Esophagus squamous epithelium (tissue), 5 donors: ENCODE measurements at regions not wholly inside any gene's neighbourhood (a gene's known extent, or its start where the extent isn't known, plus 50 kb on each side); places are given as distances from the start of the nearest gene placed in this dataset.

Source experiments
- DNase-seq: peaks from one replicate; lab custom pipeline; 2025; lab: John Stamatoyannopoulos, UW
- H3K27ac ChIP-seq, 4 donors: fragments of 200-600 bp; sonication (generic); one replicate each; pipeline ENCODE4 v1.5.1; 2016 to 2019; ENCODE audit warnings: mild to moderate bottlenecking in 1 of 4
- H3K27me3 ChIP-seq, 4 donors: fragments of 200-600 bp; sonication (generic); 1 replicate in 3 of 4; 2 replicates in 1 of 4; pipeline versions ENCODE4 v1.5.1 to v1.6.0; 2017 to 2021; ENCODE audit warnings: antibody characterized with exemption in 1 of 4
- H3K36me3 ChIP-seq, 3 donors: fragments of 200-600 bp; sonication (generic); one replicate each; pipeline ENCODE4 v1.5.1; 2016 to 2019
- H3K4me1 ChIP-seq, 3 donors: fragments of 200-600 bp; sonication (generic); one replicate each; pipeline ENCODE4 v1.5.1; 2017 to 2019
- H3K4me3 ChIP-seq, 4 donors: fragments of 200-600 bp; sonication (generic); 1 replicate in 3 of 4; 2 replicates in 1 of 4; pipeline ENCODE4 v1.5.1; 2016 to 2019; ENCODE audit warnings: mild to moderate bottlenecking in 2 of 4, moderate library complexity in 1 of 4
- H3K9me3 ChIP-seq, 3 donors: fragments of 200-600 bp; sonication (generic); one replicate each; pipeline ENCODE4 v1.5.1; 2016 to 2019
- POLR2A ChIP-seq, 4 donors: fragments of 450-650 bp; IDR thresholded peaks; one replicate each; pipeline ENCODE4 v1.6.1; 2017; ENCODE audit warnings: antibody characterized with exemption in 4 of 4, mild to moderate bottlenecking in 4 of 4, moderate library complexity in 3 of 4
- WGBS, 2 donors: methylation state at CpG; one replicate each; pipeline ENCODE4 v1.1.5; 2018; 5-methylcytosine and 5-hydroxymethylcytosine counted together
- intact Hi-C: fragments of 100-400 bp; cut with DNase I; formaldehyde crosslinking; loops from one replicate; pipeline ENCODE4 v1.15.0; 2022
- TF ChIP-seq, protein P1 (sequence below), 6 experiments: fragments of 450-650 bp in 4 of 6; fragments of 200-600 bp in 2 of 6; sonication (generic) in 2 of 6; IDR thresholded peaks; one replicate each; pipeline ENCODE4 v1.5.1; 2016 to 2019; ENCODE audit warnings: antibody characterized with exemption in 6 of 6, mild to moderate bottlenecking in 4 of 6, moderate library complexity in 4 of 6
- donor health status: DM: yes; HTN: yes; CAD: no.

DNA sequence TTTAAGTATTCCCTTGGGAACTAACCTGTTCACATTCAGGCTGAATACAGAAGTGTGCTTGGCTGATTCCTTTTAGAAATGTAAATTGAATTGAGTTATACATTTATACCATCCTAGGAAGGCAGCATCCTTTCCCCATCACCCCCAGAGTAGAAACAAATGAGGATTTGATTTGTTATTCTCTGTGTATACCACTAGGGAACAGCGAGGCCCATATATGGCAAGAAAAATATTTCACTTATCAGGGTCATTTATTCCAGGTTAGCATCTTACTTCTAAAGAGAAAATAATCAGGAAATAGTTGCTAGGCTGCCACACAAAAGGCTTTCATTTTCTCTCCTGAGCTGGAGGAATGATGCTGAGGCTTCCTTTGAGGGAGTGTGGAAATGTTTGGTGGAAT, 516.9 kb downstream of the PIK3C3 start:
- H3K4me3 ChIP-seq = no peak overlapping the region
- no peak for DNase-seq
- intact Hi-C loops = no loop called here
- no peaks in the 10 kb centered on the region for H3K36me3 ChIP-seq
- no peaks in the 10 kb centered on the region for H3K27me3 ChIP-seq
- TF ChIP-seq POLR2A (IDR thresholded peaks at IDR 0.05) = no peak
- TF ChIP-seq, protein P1, sequence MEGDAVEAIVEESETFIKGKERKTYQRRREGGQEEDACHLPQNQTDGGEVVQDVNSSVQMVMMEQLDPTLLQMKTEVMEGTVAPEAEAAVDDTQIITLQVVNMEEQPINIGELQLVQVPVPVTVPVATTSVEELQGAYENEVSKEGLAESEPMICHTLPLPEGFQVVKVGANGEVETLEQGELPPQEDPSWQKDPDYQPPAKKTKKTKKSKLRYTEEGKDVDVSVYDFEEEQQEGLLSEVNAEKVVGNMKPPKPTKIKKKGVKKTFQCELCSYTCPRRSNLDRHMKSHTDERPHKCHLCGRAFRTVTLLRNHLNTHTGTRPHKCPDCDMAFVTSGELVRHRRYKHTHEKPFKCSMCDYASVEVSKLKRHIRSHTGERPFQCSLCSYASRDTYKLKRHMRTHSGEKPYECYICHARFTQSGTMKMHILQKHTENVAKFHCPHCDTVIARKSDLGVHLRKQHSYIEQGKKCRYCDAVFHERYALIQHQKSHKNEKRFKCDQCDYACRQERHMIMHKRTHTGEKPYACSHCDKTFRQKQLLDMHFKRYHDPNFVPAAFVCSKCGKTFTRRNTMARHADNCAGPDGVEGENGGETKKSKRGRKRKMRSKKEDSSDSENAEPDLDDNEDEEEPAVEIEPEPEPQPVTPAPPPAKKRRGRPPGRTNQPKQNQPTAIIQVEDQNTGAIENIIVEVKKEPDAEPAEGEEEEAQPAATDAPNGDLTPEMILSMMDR (IDR thresholded peaks at IDR 0.05) = no peak
- 47 to 60% methylated on average over 1 of the region's 1 CpG for WGBS, 2 donors
- no peaks in the 10 kb centered on the region for H3K4me1 ChIP-seq
- no peaks in the 10 kb centered on the region for H3K9me3 ChIP-seq
- no peak overlapping the region for H3K27ac ChIP-seq

DNA sequence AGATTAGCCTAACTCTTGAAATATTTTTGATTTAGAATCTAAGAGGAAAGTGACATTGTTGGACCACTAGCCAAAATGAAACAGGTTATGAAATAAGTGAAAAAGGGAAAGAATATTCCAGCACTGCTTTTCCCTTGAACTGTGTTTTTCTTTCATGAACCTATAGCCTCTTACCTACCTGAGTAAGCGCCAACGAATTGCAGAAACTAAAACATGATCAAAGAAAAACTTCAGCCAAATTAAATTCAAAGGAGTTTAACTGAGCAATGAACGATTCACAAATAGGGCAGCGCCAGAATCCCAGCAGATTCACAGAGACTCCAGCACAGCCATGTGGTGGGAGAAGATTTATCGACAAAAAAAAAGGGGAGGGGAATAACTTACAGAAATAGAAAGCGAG, 518.6 kb downstream of the PIK3C3 start:
- H3K27ac ChIP-seq = no peak overlapping the region
- intact Hi-C loops = no loop called here
- H3K4me1 ChIP-seq = no peaks in the 10 kb centered on the region
- 44 to 68% methylated on average over 6 of the region's 6 CpGs for WGBS, 2 donors
- H3K9me3 ChIP-seq = no peaks in the 10 kb centered on the region
- DNase-seq = no peak
- no peak for TF ChIP-seq POLR2A (IDR thresholded peaks at IDR 0.05)
- TF ChIP-seq, protein P1 (IDR thresholded peaks at IDR 0.05) = no peak
- no peaks in the 10 kb centered on the region for H3K36me3 ChIP-seq
- no peak overlapping the region for H3K4me3 ChIP-seq
- no peaks in the 10 kb centered on the region for H3K27me3 ChIP-seq

DNA sequence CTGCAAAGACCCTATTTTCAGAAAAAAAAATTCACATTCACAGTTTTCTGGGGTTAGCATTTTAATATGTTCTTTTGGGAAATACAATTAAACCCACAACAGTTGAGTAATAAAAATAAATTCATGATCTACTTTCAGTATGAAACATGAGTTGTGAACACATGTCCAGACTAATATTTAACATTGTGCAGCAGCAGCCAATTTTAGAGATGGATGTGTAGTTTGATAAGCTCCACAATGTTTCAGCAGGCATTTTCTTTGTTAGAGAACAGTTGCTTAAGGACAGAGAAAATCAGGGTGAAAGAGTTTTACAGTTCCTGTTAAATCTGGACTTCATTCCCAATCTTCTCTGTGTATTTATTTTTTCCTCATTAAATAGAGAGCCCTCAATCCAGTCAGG, 519.5 kb downstream of the PIK3C3 start:
- no peaks in the 10 kb centered on the region for H3K9me3 ChIP-seq
- no peak for TF ChIP-seq POLR2A (IDR thresholded peaks at IDR 0.05)
- TF ChIP-seq, protein P1 (IDR thresholded peaks at IDR 0.05) = no peak
- no peak for DNase-seq
- H3K27me3 ChIP-seq = no peaks in the 10 kb centered on the region
- no peak overlapping the region for H3K4me3 ChIP-seq
- intact Hi-C loops = no loop called here
- no peaks in the 10 kb centered on the region for H3K36me3 ChIP-seq
- H3K4me1 ChIP-seq = no peaks in the 10 kb centered on the region
- no peak overlapping the region for H3K27ac ChIP-seq

DNA sequence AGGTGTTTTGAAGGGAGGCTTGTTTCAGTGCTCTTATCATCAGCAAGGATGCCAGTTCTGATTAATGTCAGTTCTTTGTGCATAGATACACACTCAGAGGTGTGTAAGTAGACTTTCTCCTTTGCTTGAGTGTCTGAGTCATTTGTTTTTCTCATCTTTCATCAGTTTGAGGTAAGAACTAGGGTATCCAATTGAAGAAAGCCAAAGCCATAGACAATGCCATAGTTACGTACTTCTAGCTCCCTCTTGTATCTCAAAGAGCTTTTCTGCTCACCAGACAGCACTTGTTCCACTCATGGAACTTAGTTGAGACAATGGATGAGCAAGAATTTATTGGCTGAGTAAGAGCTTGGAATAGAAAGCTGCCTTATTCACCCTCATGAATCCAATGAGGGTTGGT, 520.1 kb downstream of the PIK3C3 start:
- Histone ChIP-seq H3K4me1 (no peaks in the 10 kb centered on the region), H3K4me3 (no peak overlapping the region), H3K27ac (no peak overlapping the region), H3K9me3 (no peaks in the 10 kb centered on the region), H3K36me3 (no peaks in the 10 kb centered on the region), H3K27me3 (no peaks in the 10 kb centered on the region)
- WGBS, 2 donors = 31 to 71% methylated on average over 1 of the region's 1 CpG
- DNase-seq = no peak
- intact Hi-C loops = no loop called here
- TF ChIP-seq, protein P1 (IDR thresholded peaks at IDR 0.05) = no peak

DNA sequence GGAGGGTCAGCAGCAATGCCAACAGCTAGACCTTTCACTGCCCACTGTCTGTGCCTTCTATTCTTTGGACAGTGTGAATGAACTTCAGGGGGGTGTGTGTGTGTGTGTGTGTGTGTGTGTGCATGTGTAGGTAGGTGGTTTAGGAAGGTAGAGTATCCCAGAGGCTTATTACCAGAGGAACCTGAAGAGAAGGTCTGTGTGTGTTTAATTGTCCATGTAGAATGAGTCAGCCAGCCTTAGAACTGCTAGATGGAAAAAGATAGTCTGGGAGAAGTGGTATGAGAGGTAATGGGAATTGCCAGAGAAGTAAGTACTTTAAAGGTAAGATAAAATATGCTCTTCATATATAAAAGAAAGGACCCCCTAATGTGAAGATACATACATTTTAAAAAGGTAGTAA, 522.2 kb downstream of the PIK3C3 start:
- TF ChIP-seq, protein P1 (IDR thresholded peaks at IDR 0.05) = no peak
- TF ChIP-seq POLR2A (IDR thresholded peaks at IDR 0.05) = no peak
- no peak overlapping the region for H3K27ac ChIP-seq
- intact Hi-C loops = no loop called here

More for the DNA sequence above, 522.2 kb downstream of the PIK3C3 start:
- Histone ChIP-seq H3K4me3 (no peak overlapping the region), H3K27me3 (no peaks in the 10 kb centered on the region), H3K9me3 (no peaks in the 10 kb centered on the region), H3K4me1 (no peaks in the 10 kb centered on the region), H3K36me3 (no peaks in the 10 kb centered on the region)
- no peak for DNase-seq
